Sigmoid colon (tissue), 4 donors: ENCODE measurements at regions not wholly inside any gene's neighbourhood (a gene's known extent, or its start where the extent isn't known, plus 50 kb on each side); places are given as distances from the start of the nearest gene placed in this dataset.

ENCODE experiments used
- CTCF ChIP-seq, 4 experiments: fragments of 450-650 bp in 3 of 4; fragments of 200-600 bp in 1 of 4; IDR thresholded peaks; one replicate each; pipeline ENCODE4 v1.5.1; 2016 to 2019; ENCODE audit warnings: antibody characterized with exemption in 4 of 4, mild to moderate bottlenecking in 3 of 4, moderate library complexity in 2 of 4
- EP300 ChIP-seq, 4 donors: sonication (generic); formaldehyde crosslinking; IDR thresholded peaks; one replicate each; pipeline ENCODE4 v1.6.1; 2017; ENCODE audit warnings: antibody characterized with exemption in 4 of 4
- POLR2A ChIP-seq, 2 donors: fragments of 450-650 bp; IDR thresholded peaks; one replicate each; pipeline ENCODE4 v1.6.1; 2016; ENCODE audit warnings: antibody characterized with exemption in 2 of 2, mild to moderate bottlenecking in 2 of 2, moderate library complexity in 2 of 2
- POLR2AphosphoS5 ChIP-seq, 4 donors: sonication (generic); formaldehyde crosslinking; IDR thresholded peaks; one replicate each; pipeline ENCODE4 v1.6.1; 2017; ENCODE audit warnings: antibody characterized with exemption in 4 of 4

- no peak for TF ChIP-seq EP300 (IDR thresholded peaks at IDR 0.05)
- no peak for TF ChIP-seq CTCF (IDR thresholded peaks at IDR 0.05)
- TF ChIP-seq POLR2A (IDR thresholded peaks at IDR 0.05) = no peak
- no peak for TF ChIP-seq POLR2AphosphoS5 (IDR thresholded peaks at IDR 0.05)
Measured at GRCh38 chr5:124685404-124685930, 61.0 kb downstream of the ZNF608 start.
